Common myeloid progenitor, CD34-positive (primary cell): ENCODE measurements at regions not wholly inside any gene's neighbourhood (a gene's known extent, or its start where the extent isn't known, plus 50 kb on each side); places are given as distances from the start of the nearest gene placed in this dataset.

Source experiments
- CTCF ChIA-PET: fragments of 350-600 bp; sonication (Branson Sonifier 250); formaldehyde crosslinking; loops from one replicate; lab custom pipeline; 2021; ENCODE audit warnings: antibody characterized with exemption; lab: Charles Lee
- POLR2A ChIA-PET: fragments of 350-600 bp; sonication (Branson Sonifier 250); formaldehyde crosslinking; loops from one replicate; lab custom pipeline; 2021; ENCODE audit warnings: antibody characterized with exemption; lab: Charles Lee
- DNase-seq, 3 donors: peaks; one replicate each; pipeline versions ENCODE4 v3.0.0 to v3.0.0-alpha.2; 2013
- H3K27ac ChIP-seq, 2 experiments: 1 replicate in 1 of 2; 2 replicates in 1 of 2; pipeline ENCODE4 v1.7.0; 2013; ENCODE audit warnings: inconsistent platforms in 2 of 2, low read length in 2 of 2, mild to moderate bottlenecking in 2 of 2, low read depth in 1 of 2, moderate library complexity in 1 of 2; ENCODE audit not compliant: severe bottlenecking in 2 of 2, insufficient read depth in 1 of 2, poor library complexity in 1 of 2
- H3K27me3 ChIP-seq, 5 experiments: replicated peaks in 2 of 5; 1 replicate in 3 of 5; 2 replicates in 2 of 5; pipeline versions ENCODE4 v1.6.1 to v1.7.0; 2013; ENCODE audit warnings: low read length in 4 of 5, mild to moderate bottlenecking in 2 of 5, moderate library complexity in 2 of 5, inconsistent platforms in 1 of 5; ENCODE audit not compliant: insufficient read depth in 5 of 5, control insufficient read depth in 4 of 5
- H3K36me3 ChIP-seq, 4 experiments: 1 replicate in 2 of 4; 2 replicates in 2 of 4; pipeline versions ENCODE4 v1.6.1 to v1.7.0; 2013; ENCODE audit warnings: low read length in 3 of 4, control low read depth in 1 of 4, mild to moderate bottlenecking in 1 of 4; ENCODE audit not compliant: control insufficient read depth in 4 of 4, insufficient read depth in 4 of 4
- H3K4me1 ChIP-seq, 4 experiments: 1 replicate in 3 of 4; 2 replicates in 1 of 4; pipeline versions ENCODE4 v1.6.1 to v1.7.1; 2013; ENCODE audit warnings: low read length in 3 of 4, mild to moderate bottlenecking in 3 of 4, control low read depth in 1 of 4, inconsistent platforms in 1 of 4, moderate library complexity in 1 of 4; ENCODE audit not compliant: control insufficient read depth in 4 of 4, insufficient read depth in 4 of 4; ENCODE audit errors: control extremely low read depth in 1 of 4
- H3K4me3 ChIP-seq, 7 experiments: 1 replicate in 4 of 7; 2 replicates in 3 of 7; pipeline versions ENCODE4 v1.5.1 to v1.7.0; 2013; ENCODE audit warnings: mild to moderate bottlenecking in 7 of 7, low read length in 6 of 7, moderate library complexity in 6 of 7, inconsistent platforms in 2 of 7, low read depth in 2 of 7, control low read depth in 1 of 7; ENCODE audit not compliant: insufficient read depth in 4 of 7, control insufficient read depth in 1 of 7; ENCODE audit errors: extremely low read depth in 1 of 7
- H3K9me3 ChIP-seq, 5 experiments: 1 replicate in 4 of 5; 2 replicates in 1 of 5; pipeline versions ENCODE4 v1.6.1 to v1.7.1; 2013; ENCODE audit warnings: low read length in 4 of 5, mild to moderate bottlenecking in 2 of 5, inconsistent platforms in 1 of 5, low read depth in 1 of 5, moderate library complexity in 1 of 5; ENCODE audit not compliant: control insufficient read depth in 4 of 5, insufficient read depth in 2 of 5; ENCODE audit errors: control extremely low read depth in 1 of 5
- WGBS: methylation state at CpG from one replicate; pipeline ENCODE4 v1.1.5; 2013; ENCODE audit not compliant: insufficient coverage; 5-methylcytosine and 5-hydroxymethylcytosine counted together

DNA sequence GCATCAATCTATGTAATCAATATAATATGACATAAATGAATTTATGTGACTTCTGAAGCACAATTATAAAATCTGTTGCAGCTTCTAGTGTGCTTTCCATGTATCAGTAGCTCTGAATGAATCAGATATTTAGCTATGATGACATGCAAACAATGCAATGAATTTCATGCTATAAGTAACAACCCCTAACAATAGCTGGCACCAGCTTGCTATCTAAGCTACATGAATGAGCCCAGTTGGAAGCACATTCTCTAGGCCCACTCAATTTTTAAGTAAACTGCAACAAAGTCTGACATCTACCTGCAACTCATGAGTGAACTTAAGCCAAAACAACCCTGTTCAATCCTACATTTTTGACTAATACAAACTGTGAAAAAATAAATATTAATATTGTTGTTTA, 507.3 kb upstream of the ROBO1 start:
- Histone ChIP-seq H3K27me3 (no peaks in the 10 kb centered on the region), H3K4me1 (no peaks in the 10 kb centered on the region), H3K36me3 (no peaks in the 10 kb centered on the region), H3K4me3 (no peak overlapping the region), H3K27ac (no peak overlapping the region), H3K9me3 (no peaks in the 10 kb centered on the region)
- ChIA-PET CTCF (no interaction called here), POLR2A (no interaction called here)
- DNase-seq, result no peak

DNA sequence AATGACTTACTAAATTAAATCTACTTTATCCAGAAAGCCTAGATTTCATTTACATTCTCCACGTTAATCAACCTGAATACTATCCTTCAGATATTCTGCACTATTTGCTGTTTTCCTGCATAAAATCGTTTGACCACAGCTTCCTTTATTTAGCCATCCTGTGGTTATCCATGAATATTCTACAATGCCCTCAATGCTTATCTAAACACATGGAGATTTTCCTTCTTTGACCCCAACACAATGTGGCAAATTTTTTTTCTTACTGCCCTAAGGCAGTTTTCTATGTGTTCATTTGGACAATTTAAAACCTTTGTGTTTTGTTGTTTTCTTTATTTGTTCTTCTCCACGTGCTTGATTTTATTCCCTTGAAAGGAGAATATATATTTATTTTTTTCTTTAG, 495.5 kb upstream of the ROBO1 start:
- POLR2A ChIA-PET, result no interaction called here

DNA sequence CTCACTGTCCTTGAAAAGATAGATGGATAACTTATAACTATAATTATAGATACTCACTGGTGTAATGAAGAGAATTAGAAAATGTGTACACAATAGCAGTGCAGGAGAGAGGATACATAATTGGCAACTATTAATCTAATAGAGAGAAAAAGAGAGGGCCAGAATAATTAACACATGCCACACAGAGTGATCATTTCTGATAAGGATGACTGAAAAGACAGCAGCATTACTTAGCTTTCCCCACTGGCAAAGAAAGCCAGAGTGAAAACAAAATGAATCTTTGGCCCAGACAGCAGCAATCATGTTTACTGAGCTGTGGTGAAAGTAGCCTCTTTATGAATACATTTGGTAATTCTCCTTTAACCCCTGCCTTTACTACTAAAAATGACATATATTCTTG, 493.3 kb upstream of the ROBO1 start:
- Histone ChIP-seq H3K27ac (no peak overlapping the region), H3K36me3 (no peaks in the 10 kb centered on the region), H3K9me3 (no peaks in the 10 kb centered on the region), H3K4me3 (no peak overlapping the region), H3K4me1 (no peaks in the 10 kb centered on the region), H3K27me3 (no peaks in the 10 kb centered on the region)
- CTCF ChIA-PET, result no interaction called here
- DNase-seq, result no peak
- POLR2A ChIA-PET, result no interaction called here

More for the DNA sequence above, 495.5 kb upstream of the ROBO1 start:
- Histone ChIP-seq H3K27me3 (no peaks in the 10 kb centered on the region), H3K9me3 (no peaks in the 10 kb centered on the region), H3K4me3 (no peak overlapping the region), H3K4me1 (no peaks in the 10 kb centered on the region), H3K27ac (no peak overlapping the region), H3K36me3 (no peaks in the 10 kb centered on the region)
- CTCF ChIA-PET, result no interaction called here
- 0% methylated on average over 2 of the region's 3 CpGs for WGBS
- no peak for DNase-seq

DNA sequence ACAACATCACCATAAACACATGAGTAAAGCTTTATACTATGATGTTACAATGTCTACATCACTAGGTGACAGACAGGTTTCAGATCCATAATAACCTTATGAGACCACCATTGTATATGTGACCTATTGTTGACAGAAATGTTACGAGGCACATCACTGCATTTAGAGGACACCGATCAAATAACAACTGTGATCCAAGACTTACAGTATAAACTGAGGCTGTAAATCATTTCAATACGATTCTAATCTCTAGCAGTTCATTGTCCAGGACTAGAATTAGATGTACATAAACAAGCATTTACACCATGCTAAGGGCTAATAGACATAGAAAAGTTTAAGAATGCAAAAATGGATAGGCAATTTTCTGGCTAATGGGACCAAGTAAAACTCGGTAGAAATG, 491.9 kb upstream of the ROBO1 start:
- POLR2A ChIA-PET, result no interaction called here
- no peaks in the 10 kb centered on the region for H3K27me3 ChIP-seq
- no peak overlapping the region for H3K27ac ChIP-seq
- DNase-seq, result no peak
- no peaks in the 10 kb centered on the region for H3K36me3 ChIP-seq
- H3K4me3 ChIP-seq, result no peak overlapping the region
- CTCF ChIA-PET, result no interaction called here
- WGBS, result 86% methylated on average over 2 of the region's 4 CpGs
- H3K4me1 ChIP-seq, result no peaks in the 10 kb centered on the region
- H3K9me3 ChIP-seq, result no peaks in the 10 kb centered on the region

DNA sequence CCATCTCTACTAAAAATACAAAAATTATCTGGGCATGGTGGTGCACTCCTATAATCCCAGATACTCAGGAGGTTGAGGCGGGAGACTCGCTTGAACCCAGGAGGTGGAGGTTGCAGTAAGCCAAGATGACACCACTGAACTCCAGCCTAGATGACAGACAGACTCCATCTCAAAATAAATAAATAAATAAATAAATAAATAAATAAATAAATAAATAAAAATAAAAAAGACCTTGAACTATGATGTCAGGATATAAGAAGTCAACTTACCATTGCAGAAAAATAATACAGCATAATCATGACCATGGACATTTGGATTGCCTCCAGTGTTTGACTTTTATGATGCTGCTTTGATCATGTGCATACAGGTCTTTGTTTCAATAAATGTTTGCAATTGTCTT, 484.3 kb upstream of the ROBO1 start:
- H3K9me3 ChIP-seq, result no peaks in the 10 kb centered on the region
- WGBS, result no CpG with 5 or more reads among the region's 2 CpGs
- H3K27me3 ChIP-seq, result no peaks in the 10 kb centered on the region
- no peak for DNase-seq
- H3K4me3 ChIP-seq, result no peak overlapping the region
- ChIA-PET CTCF (no interaction called here), POLR2A (no interaction called here)
- no peak overlapping the region for H3K27ac ChIP-seq
- no peaks in the 10 kb centered on the region for H3K36me3 ChIP-seq
- no peaks in the 10 kb centered on the region for H3K4me1 ChIP-seq

DNA sequence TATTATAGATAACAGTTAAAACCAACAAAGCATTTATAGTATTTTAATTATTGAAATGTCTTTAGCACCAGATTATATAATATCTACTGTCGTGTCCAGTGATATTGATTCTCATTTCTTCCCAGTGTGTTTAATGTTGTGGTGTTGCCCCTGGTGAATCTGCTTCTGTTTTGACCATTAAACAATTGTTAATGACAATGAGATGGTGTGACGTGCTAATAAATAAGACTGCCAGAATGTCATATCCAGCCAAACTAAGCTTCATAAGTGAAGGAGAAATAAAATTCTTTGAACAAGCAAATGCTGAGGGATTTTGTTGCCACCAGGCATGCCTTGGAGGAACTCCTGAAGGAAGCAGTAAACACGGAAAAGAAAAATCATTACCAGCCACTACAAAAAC, 480.0 kb upstream of the ROBO1 start:
- H3K27me3 ChIP-seq, result no peaks in the 10 kb centered on the region
- no peaks in the 10 kb centered on the region for H3K9me3 ChIP-seq
- no peak overlapping the region for H3K4me3 ChIP-seq
- no peaks in the 10 kb centered on the region for H3K4me1 ChIP-seq
- DNase-seq, result no peak
- ChIA-PET POLR2A (no interaction called here), CTCF (no interaction called here)
- no peak overlapping the region for H3K27ac ChIP-seq
- H3K36me3 ChIP-seq, result no peaks in the 10 kb centered on the region
- 100% methylated on average over 2 of the region's 3 CpGs for WGBS

DNA sequence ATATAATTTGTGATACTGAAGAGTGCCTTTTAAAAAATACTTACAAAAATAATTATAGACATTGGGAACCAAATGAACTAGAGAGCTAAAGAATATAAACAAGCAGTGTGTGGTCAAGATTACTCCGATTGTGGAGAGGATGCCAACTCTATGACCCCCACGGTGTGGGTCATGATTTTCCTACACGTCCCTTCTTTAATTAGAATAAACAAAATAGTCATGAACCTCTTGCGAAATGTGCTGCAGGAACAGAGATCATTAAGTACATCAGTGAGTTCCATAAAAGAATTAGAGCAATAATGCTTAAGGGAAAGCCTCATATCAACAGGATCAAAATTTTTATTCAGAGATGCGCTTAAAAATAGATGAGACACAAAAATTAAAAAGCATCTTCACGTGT, 476.6 kb upstream of the ROBO1 start:
- H3K27me3 ChIP-seq, result no peaks in the 10 kb centered on the region
- no peak overlapping the region for H3K27ac ChIP-seq
- no peaks in the 10 kb centered on the region for H3K9me3 ChIP-seq
- H3K36me3 ChIP-seq, result no peaks in the 10 kb centered on the region
- no peak for DNase-seq
- 100% methylated on average over 2 of the region's 6 CpGs for WGBS
- no peak overlapping the region for H3K4me3 ChIP-seq
- H3K4me1 ChIP-seq, result no peaks in the 10 kb centered on the region
- CTCF ChIA-PET, result no interaction called here
- POLR2A ChIA-PET, result no interaction called here

DNA sequence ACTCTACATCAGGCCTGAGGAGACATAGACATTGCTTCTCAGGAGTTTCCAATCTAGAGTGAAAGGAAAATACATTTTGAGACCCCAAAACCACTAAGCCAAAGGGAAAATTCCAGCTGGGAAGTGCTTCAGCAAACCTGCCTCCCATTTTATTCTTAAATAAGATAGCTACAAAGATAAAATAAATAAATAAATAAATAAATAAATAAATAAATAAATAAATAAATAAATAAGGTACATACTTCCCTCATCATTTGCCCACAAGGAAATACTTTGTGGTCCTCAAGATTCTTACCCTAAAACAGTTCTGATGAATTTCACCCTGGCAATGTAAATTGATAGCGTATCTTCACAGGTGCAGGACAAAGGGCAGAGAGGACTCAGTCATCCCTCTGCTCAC, 474.0 kb upstream of the ROBO1 start:
- ChIA-PET CTCF (no interaction called here), POLR2A (no interaction called here)
- H3K4me3 ChIP-seq, result no peak overlapping the region
- no peaks in the 10 kb centered on the region for H3K27me3 ChIP-seq
- H3K4me1 ChIP-seq, result no peaks in the 10 kb centered on the region
- H3K9me3 ChIP-seq, result no peaks in the 10 kb centered on the region
- 100% methylated on average over 1 of the region's 1 CpG for WGBS
- H3K27ac ChIP-seq, result no peak overlapping the region
- no peak for DNase-seq
- H3K36me3 ChIP-seq, result no peaks in the 10 kb centered on the region
